Hematopoietic multipotent progenitor cell treated with erythropoietin and hydrocortisone succinate and interleukin-3 and kit ligand, for 17 days (in vitro differentiated cells): ENCODE measurements at regions not wholly inside any gene's neighbourhood (a gene's known extent, or its start where the extent isn't known, plus 50 kb on each side); places are given as distances from the start of the nearest gene placed in this dataset.
"Not testable (repeated sequence)": the region's sequence is repeated elsewhere in the genome, so short reads cannot be mapped to it uniquely, and the experiment has no call there.

ENCODE experiments used
- DNase-seq: peaks from one replicate; pipeline ENCODE4 v3.0.0-alpha.2; 2015; ENCODE audit warnings: low spot score

- DNase-seq, result no peak
Measured at GRCh38 chr2:122328816-122329215, 573.4 kb downstream of the TSN start.

GRCh38 chr2:122329278-122329677 lies 573.8 kb downstream of the TSN start:
- DNase-seq, result no peak

- DNase-seq, result no peak
Measured at GRCh38 chr2:122333932-122334331, 578.5 kb downstream of the TSN start.

- DNase-seq, result no peak
Measured at GRCh38 chr2:122338000-122338399, 582.5 kb downstream of the TSN start.

GRCh38 chr2:122340246-122340645 lies 584.8 kb downstream of the TSN start:
- no peak for DNase-seq

GRCh38 chr2:122341007-122341406 lies 585.6 kb downstream of the TSN start:
- DNase-seq, result no peak

- not testable (repeated sequence) for DNase-seq
Measured at GRCh38 chr2:122352151-122352550, 596.7 kb downstream of the TSN start.

GRCh38 chr2:122357998-122358397 lies 602.5 kb downstream of the TSN start:
- DNase-seq, result no peak

- no peak for DNase-seq
Measured at GRCh38 chr2:122358729-122359128, 603.3 kb downstream of the TSN start.

- no peak for DNase-seq
Measured at GRCh38 chr2:122363885-122364284, 608.4 kb downstream of the TSN start.

GRCh38 chr2:122366427-122366826 lies 611.0 kb downstream of the TSN start:
- no peak for DNase-seq

GRCh38 chr2:122366969-122367645 lies 611.7 kb downstream of the TSN start:
- DNase-seq, result no peak

GRCh38 chr2:122367646-122368010 lies 612.2 kb downstream of the TSN start:
- no peak for DNase-seq

- no peak for DNase-seq
Measured at GRCh38 chr2:122368576-122369243, 613.3 kb downstream of the TSN start.

- no peak for DNase-seq
Measured at GRCh38 chr2:122378521-122378920, 623.1 kb downstream of the TSN start.

GRCh38 chr2:122384768-122385333 lies 629.4 kb downstream of the TSN start:
- no peak for DNase-seq

GRCh38 chr2:122388208-122388607 lies 632.8 kb downstream of the TSN start:
- no peak for DNase-seq

- no peak for DNase-seq
Measured at GRCh38 chr2:122389694-122390093, 634.2 kb downstream of the TSN start.

GRCh38 chr2:122390406-122390805 lies 635.0 kb downstream of the TSN start:
- no peak for DNase-seq

- DNase-seq, result no peak
Measured at GRCh38 chr2:122391726-122392125, 636.3 kb downstream of the TSN start.

- no peak for DNase-seq
Measured at GRCh38 chr2:122395687-122396086, 640.2 kb downstream of the TSN start.

GRCh38 chr2:122411231-122411630 lies 655.8 kb downstream of the TSN start:
- DNase-seq, result no peak

GRCh38 chr2:122412360-122412759 lies 656.9 kb downstream of the TSN start:
- DNase-seq, result no peak

GRCh38 chr2:122414902-122415301 lies 659.5 kb downstream of the TSN start:
- no peak for DNase-seq
